ENCODE measurements at regions not wholly inside any gene's neighbourhood (a gene's known extent, or its start where the extent isn't known, plus 50 kb on each side); places are given as distances from the start of the nearest gene placed in this dataset.

- Mint-ChIP-seq H3K9me3 (peaks cover 3 to 24% of the 10 kb centered on the region in 2 donors), H3K36me3 (peaks cover 7 to 16% of the 10 kb centered on the region in 2 donors), H3K27ac (peak overlapping the region in 1 of 2 donors; percentile 61)
- ATAC-seq: peak; percentile 76 to 82
- DNase-seq (ENCODE audit: low spot score in 2 of 2): no peak
Observed at GRCh38 chr15:85318048-85318731, 62.2 kb upstream of the AKAP13 start.

- no peak overlapping the region for H3K27ac Mint-ChIP-seq
- H3K36me3 Mint-ChIP-seq: peaks cover 9 to 19% of the 10 kb centered on the region in 2 donors
- peak in 1 of 2 donors; percentile 18 for ATAC-seq
- peaks cover 4 to 26% of the 10 kb centered on the region in 2 donors for H3K9me3 Mint-ChIP-seq
- DNase-seq (ENCODE audit: low spot score in 2 of 2): no peak
Observed at GRCh38 chr15:85318732-85319076, 61.7 kb upstream of the AKAP13 start.

- Mint-ChIP-seq H3K9me3 (peaks cover 4 to 16% of the 10 kb centered on the region in 2 donors), H3K36me3 (peaks cover 5 to 7% of the 10 kb centered on the region in 2 donors), H3K27ac (no peak overlapping the region)
- ATAC-seq: no peak
- no peak for DNase-seq (ENCODE audit: low spot score in 2 of 2)
Observed at GRCh38 chr15:85324202-85324601, 56.2 kb upstream of the AKAP13 start.

- H3K9me3 Mint-ChIP-seq: peaks cover 4 to 10% of the 10 kb centered on the region in 2 donors
- H3K36me3 Mint-ChIP-seq: peaks cover 5 to 7% of the 10 kb centered on the region in 2 donors
- no peak overlapping the region for H3K27ac Mint-ChIP-seq
- DNase-seq (ENCODE audit: low spot score in 2 of 2) (no peak), ATAC-seq (no peak)
Observed at GRCh38 chr15:85325834-85326233, 54.6 kb upstream of the AKAP13 start.

- Mint-ChIP-seq H3K36me3 (peaks cover 5 to 11% of the 10 kb centered on the region in 2 donors), H3K9me3 (peaks cover 4 to 12% of the 10 kb centered on the region in 2 donors), H3K27ac (no peak overlapping the region)
- ATAC-seq (no peak), DNase-seq (ENCODE audit: low spot score in 2 of 2) (no peak)
Observed at GRCh38 chr15:85326291-85326690, 54.1 kb upstream of the AKAP13 start.

- Mint-ChIP-seq H3K36me3 (peaks cover 5 to 15% of the 10 kb centered on the region in 2 donors), H3K27ac (no peak overlapping the region), H3K9me3 (peaks cover 4 to 11% of the 10 kb centered on the region in 2 donors)
- ATAC-seq (no peak), DNase-seq (ENCODE audit: low spot score in 2 of 2) (no peak)
Observed at GRCh38 chr15:85327820-85328219, 52.6 kb upstream of the AKAP13 start.

- DNase-seq (ENCODE audit: low spot score in 2 of 2) (peak in 1 of 2 donors; percentile 35), ATAC-seq (peak; percentile 17 to 63)
- peaks cover 0 to 9% of the 10 kb centered on the region in 2 donors for H3K36me3 Mint-ChIP-seq
- H3K9me3 Mint-ChIP-seq: peaks cover 0 to 6% of the 10 kb centered on the region in 2 donors
- peak overlapping the region; percentile 89 to 92 for H3K27ac Mint-ChIP-seq
Observed at GRCh38 chr15:85329561-85330422, 50.6 kb upstream of the AKAP13 start.
